HL-60 (cell line): ENCODE measurements at regions not wholly inside any gene's neighbourhood (a gene's known extent, or its start where the extent isn't known, plus 50 kb on each side); places are given as distances from the start of the nearest gene placed in this dataset.

Experiments used
- POLR2AphosphoS5 ChIP-seq: IDR thresholded peaks from 2 replicates; pipeline ENCODE4 v1.6.1; 2012; ENCODE audit warnings: low read depth
- SPI1 ChIP-seq: IDR thresholded peaks from 2 replicates; pipeline ENCODE4 v1.6.1; 2012; ENCODE audit warnings: low read depth, mild to moderate bottlenecking, borderline replicate concordance
- TF ChIP-seq, protein P1 (sequence below): IDR thresholded peaks from one replicate; pipeline ENCODE4 v1.5.1; 2011; ENCODE audit warnings: low read length, control low read depth, inconsistent platforms; ENCODE audit not compliant: insufficient read depth

DNA sequence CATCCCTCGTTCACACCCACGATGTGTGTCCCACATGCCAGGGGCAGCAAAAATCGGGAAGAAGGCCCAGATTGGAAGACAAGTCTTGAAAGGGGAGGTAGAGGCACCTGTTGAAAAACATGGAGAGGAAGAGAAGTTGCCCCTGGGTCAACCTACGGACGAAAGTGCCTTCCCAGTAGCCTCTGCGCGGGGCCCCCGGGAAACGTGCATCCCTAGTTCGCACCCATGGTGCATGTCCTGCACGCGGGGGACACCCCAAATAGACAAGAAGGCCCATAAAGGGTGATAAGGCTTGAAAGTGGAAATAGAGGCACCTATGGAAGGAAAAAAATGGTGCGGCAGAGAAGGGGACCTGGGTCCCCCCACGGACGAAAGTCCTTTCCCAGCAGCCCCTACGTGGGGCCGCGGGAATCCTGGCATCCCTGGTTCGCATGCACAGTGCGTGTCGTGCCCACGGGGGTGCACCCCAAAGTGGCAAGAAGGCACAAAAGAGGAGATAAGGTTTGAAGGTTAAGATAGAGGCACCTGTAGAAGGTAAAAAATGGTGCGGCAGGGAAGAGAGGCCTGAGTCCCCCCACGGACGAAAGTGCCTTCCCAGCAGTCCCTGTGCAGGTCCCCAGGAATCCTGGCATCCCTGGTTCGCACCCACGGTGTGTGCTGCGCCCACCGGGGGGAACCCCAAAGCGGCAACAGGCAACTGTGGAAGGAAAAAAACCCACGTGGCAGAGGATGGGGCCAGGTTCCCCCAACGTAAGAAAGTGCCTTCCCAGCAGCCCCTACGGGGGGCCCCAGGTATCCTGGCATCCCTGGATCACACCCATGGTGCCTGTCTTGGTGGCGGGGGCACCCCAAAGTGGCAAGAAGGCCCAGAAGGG lies 278.3 kb downstream of the ALG10 start:
- TF ChIP-seq, protein P1, sequence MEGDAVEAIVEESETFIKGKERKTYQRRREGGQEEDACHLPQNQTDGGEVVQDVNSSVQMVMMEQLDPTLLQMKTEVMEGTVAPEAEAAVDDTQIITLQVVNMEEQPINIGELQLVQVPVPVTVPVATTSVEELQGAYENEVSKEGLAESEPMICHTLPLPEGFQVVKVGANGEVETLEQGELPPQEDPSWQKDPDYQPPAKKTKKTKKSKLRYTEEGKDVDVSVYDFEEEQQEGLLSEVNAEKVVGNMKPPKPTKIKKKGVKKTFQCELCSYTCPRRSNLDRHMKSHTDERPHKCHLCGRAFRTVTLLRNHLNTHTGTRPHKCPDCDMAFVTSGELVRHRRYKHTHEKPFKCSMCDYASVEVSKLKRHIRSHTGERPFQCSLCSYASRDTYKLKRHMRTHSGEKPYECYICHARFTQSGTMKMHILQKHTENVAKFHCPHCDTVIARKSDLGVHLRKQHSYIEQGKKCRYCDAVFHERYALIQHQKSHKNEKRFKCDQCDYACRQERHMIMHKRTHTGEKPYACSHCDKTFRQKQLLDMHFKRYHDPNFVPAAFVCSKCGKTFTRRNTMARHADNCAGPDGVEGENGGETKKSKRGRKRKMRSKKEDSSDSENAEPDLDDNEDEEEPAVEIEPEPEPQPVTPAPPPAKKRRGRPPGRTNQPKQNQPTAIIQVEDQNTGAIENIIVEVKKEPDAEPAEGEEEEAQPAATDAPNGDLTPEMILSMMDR = no peak
- TF ChIP-seq POLR2AphosphoS5 = no peak
- TF ChIP-seq SPI1 = no peak
